HG03354 (cell line): ENCODE measurements at regions not wholly inside any gene's neighbourhood (a gene's known extent, or its start where the extent isn't known, plus 50 kb on each side); places are given as distances from the start of the nearest gene placed in this dataset.
A peak's percentile ranks its signal among the peaks of the same experiment; 100 is the strongest.
"Not testable (repeated sequence)": the region's sequence is repeated elsewhere in the genome, so short reads cannot be mapped to it uniquely, and the experiment has no call there.

Experiments
- ATAC-seq: cut with Tn5 transposase; IDR thresholded peaks from one replicate; pipeline ENCODE4 v1.9.1; 2021; ENCODE audit warnings: mild to moderate bottlenecking; ENCODE audit not compliant: unreplicated experiment, poor library complexity, severe bottlenecking

GRCh38 chr6:128606611-128607010 is 86.2 kb upstream of the PTPRK start:
- peak; percentile 80 for ATAC-seq

- ATAC-seq: no peak
Measured at GRCh38 chr6:128605961-128606360, 85.6 kb upstream of the PTPRK start.

- no peak for ATAC-seq
Measured at GRCh38 chr6:128601060-128601459, 80.7 kb upstream of the PTPRK start.

GRCh38 chr6:128600397-128600951 is 80.1 kb upstream of the PTPRK start:
- peak; percentile 81 for ATAC-seq

GRCh38 chr6:128599036-128599435 is 78.6 kb upstream of the PTPRK start:
- no peak for ATAC-seq

GRCh38 chr6:128598571-128598970 is 78.2 kb upstream of the PTPRK start:
- ATAC-seq: peak; percentile 40

- no peak for ATAC-seq
Measured at GRCh38 chr6:128597956-128598355, 77.6 kb upstream of the PTPRK start.

- no peak for ATAC-seq
Measured at GRCh38 chr6:128597004-128597403, 76.6 kb upstream of the PTPRK start.

- ATAC-seq: no peak
Measured at GRCh38 chr6:128595544-128595943, 75.1 kb upstream of the PTPRK start.

- no peak for ATAC-seq
Measured at GRCh38 chr6:128586095-128586494, 65.7 kb upstream of the PTPRK start.

- no peak for ATAC-seq
Measured at GRCh38 chr6:128580224-128581110, 60.1 kb upstream of the PTPRK start.

- not testable (repeated sequence) for ATAC-seq
Measured at GRCh38 chr6:128575254-128575653, 54.9 kb upstream of the PTPRK start.

- ATAC-seq: no peak
Measured at GRCh38 chr6:128574402-128574801, 54.0 kb upstream of the PTPRK start.

GRCh38 chr6:128573036-128573435 is 52.6 kb upstream of the PTPRK start:
- ATAC-seq: no peak

- ATAC-seq: no peak
Measured at GRCh38 chr6:128572294-128572693, 51.9 kb upstream of the PTPRK start.

GRCh38 chr6:128570680-128571063 is 50.3 kb upstream of the PTPRK start:
- no peak for ATAC-seq

GRCh38 chr6:128569732-128570679 is 49.6 kb upstream of the PTPRK start:
- ATAC-seq: no peak
